ENCODE measurements at regions not wholly inside any gene's neighbourhood (a gene's known extent, or its start where the extent isn't known, plus 50 kb on each side); places are given as distances from the start of the nearest gene placed in this dataset.

GRCh38 chr2:173599821-173600359 is 245.2 kb downstream of the CDCA7 start:
- TF ChIP-seq CSRNP3 (CRISPR knock-in tag; IDR thresholded peaks at IDR 0.05) (no peak), ISL1 (CRISPR knock-in tag; IDR thresholded peaks at IDR 0.05) (no peak), POU6F1 (CRISPR knock-in tag; IDR thresholded peaks at IDR 0.05; ENCODE audit: borderline replicate concordance, low read depth) (no peak), CREB5 (CRISPR knock-in tag; IDR thresholded peaks at IDR 0.05; ENCODE audit: low read depth) (no peak), TOX (CRISPR knock-in tag; IDR thresholded peaks at IDR 0.05; ENCODE audit: borderline replicate concordance) (no peak), ZFP30 (CRISPR knock-in tag; IDR thresholded peaks at IDR 0.05) (no peak), ZFP3 (CRISPR knock-in tag; IDR thresholded peaks at IDR 0.05) (no peak), PATZ1 (CRISPR knock-in tag; IDR thresholded peaks at IDR 0.05; ENCODE audit: borderline replicate concordance) (no peak), ZNF8 (CRISPR knock-in tag; IDR thresholded peaks at IDR 0.05) (no peak), ESRRG (CRISPR knock-in tag; IDR thresholded peaks at IDR 0.05) (no peak), CSDC2 (CRISPR knock-in tag; IDR thresholded peaks at IDR 0.05) (no peak), ZNF70 (CRISPR knock-in tag; IDR thresholded peaks at IDR 0.05) (no peak)
- TF ChIP-seq, protein P1, sequence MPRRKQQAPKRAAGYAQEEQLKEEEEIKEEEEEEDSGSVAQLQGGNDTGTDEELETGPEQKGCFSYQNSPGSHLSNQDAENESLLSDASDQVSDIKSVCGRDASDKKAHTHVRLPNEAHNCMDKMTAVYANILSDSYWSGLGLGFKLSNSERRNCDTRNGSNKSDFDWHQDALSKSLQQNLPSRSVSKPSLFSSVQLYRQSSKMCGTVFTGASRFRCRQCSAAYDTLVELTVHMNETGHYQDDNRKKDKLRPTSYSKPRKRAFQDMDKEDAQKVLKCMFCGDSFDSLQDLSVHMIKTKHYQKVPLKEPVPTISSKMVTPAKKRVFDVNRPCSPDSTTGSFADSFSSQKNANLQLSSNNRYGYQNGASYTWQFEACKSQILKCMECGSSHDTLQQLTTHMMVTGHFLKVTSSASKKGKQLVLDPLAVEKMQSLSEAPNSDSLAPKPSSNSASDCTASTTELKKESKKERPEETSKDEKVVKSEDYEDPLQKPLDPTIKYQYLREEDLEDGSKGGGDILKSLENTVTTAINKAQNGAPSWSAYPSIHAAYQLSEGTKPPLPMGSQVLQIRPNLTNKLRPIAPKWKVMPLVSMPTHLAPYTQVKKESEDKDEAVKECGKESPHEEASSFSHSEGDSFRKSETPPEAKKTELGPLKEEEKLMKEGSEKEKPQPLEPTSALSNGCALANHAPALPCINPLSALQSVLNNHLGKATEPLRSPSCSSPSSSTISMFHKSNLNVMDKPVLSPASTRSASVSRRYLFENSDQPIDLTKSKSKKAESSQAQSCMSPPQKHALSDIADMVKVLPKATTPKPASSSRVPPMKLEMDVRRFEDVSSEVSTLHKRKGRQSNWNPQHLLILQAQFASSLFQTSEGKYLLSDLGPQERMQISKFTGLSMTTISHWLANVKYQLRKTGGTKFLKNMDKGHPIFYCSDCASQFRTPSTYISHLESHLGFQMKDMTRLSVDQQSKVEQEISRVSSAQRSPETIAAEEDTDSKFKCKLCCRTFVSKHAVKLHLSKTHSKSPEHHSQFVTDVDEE (CRISPR knock-in tag; IDR thresholded peaks at IDR 0.05): no peak
- ATAC-seq: peak; percentile 70

- no peak for ATAC-seq
- TF ChIP-seq PPARA (CRISPR knock-in tag; IDR thresholded peaks at IDR 0.05; ENCODE audit: borderline replicate concordance) (no peak), POU6F1 (CRISPR knock-in tag; IDR thresholded peaks at IDR 0.05; ENCODE audit: borderline replicate concordance, low read depth) (no peak), ESRRG (CRISPR knock-in tag; IDR thresholded peaks at IDR 0.05) (no peak), ARNTL (CRISPR knock-in tag; IDR thresholded peaks at IDR 0.05; ENCODE audit: borderline replicate concordance, low read depth) (no peak), ZFP30 (CRISPR knock-in tag; IDR thresholded peaks at IDR 0.05) (no peak), CSRNP3 (CRISPR knock-in tag; IDR thresholded peaks at IDR 0.05) (no peak), ZNF8 (CRISPR knock-in tag; IDR thresholded peaks at IDR 0.05) (no peak), ISL1 (CRISPR knock-in tag; IDR thresholded peaks at IDR 0.05) (no peak), BACH2 (CRISPR knock-in tag; IDR thresholded peaks at IDR 0.05; ENCODE audit: borderline replicate concordance) (no peak), SNAI2 (CRISPR knock-in tag; IDR thresholded peaks at IDR 0.05) (no peak), ZFP3 (CRISPR knock-in tag; IDR thresholded peaks at IDR 0.05) (no peak), CSDC2 (CRISPR knock-in tag; IDR thresholded peaks at IDR 0.05) (no peak), ZNF565 (CRISPR knock-in tag; conservative IDR thresholded peaks at IDR 0.05; ENCODE audit: low read depth) (no peak), TOX (CRISPR knock-in tag; IDR thresholded peaks at IDR 0.05; ENCODE audit: borderline replicate concordance) (no peak), GLIS3 (CRISPR knock-in tag; IDR thresholded peaks at IDR 0.05) (no peak), PATZ1 (CRISPR knock-in tag; IDR thresholded peaks at IDR 0.05; ENCODE audit: borderline replicate concordance) (no peak)
- TF ChIP-seq, protein P1 (CRISPR knock-in tag; IDR thresholded peaks at IDR 0.05): no peak
These were observed 247.6 kb downstream of the CDCA7 start for GRCh38 chr2:173602153-173602795.

Data from SK-N-SH treated with all-trans-retinoic acid at 6 μM for 48 hours (cell line).